PFSK-1 (cell line): ENCODE measurements at regions not wholly inside any gene's neighbourhood (a gene's known extent, or its start where the extent isn't known, plus 50 kb on each side); places are given as distances from the start of the nearest gene placed in this dataset.

Experiments used
- POLR2AphosphoS5 ChIP-seq: IDR thresholded peaks from 2 replicates; pipeline ENCODE4 v1.6.1; 2012; ENCODE audit warnings: low read depth, mild to moderate bottlenecking, control low read depth, low read length, moderate library complexity
- TAF1 ChIP-seq: IDR thresholded peaks from 2 replicates; pipeline ENCODE4 v1.6.1; 2012; ENCODE audit warnings: low read length, control low read depth, borderline replicate concordance; ENCODE audit not compliant: insufficient read depth

GRCh38 chr2:215594766-215595165 is 158.9 kb upstream of the FN1 start:
- TF ChIP-seq POLR2AphosphoS5, result no peak
- TF ChIP-seq TAF1, result no peak
